ENCODE measurements at regions not wholly inside any gene's neighbourhood (a gene's known extent, or its start where the extent isn't known, plus 50 kb on each side); places are given as distances from the start of the nearest gene placed in this dataset.

- TF ChIP-seq CTCF (IDR thresholded peaks at IDR 0.05) (no peak), POLR2A (IDR thresholded peaks at IDR 0.05) (no peak)
Observed at GRCh38 chr3:64954995-64955636, 267.3 kb upstream of the ADAMTS9 start.

Data from thyroid gland (tissue), 4 donors.